ENCODE measurements at regions not wholly inside any gene's neighbourhood (a gene's known extent, or its start where the extent isn't known, plus 50 kb on each side); places are given as distances from the start of the nearest gene placed in this dataset.
"Not testable (repeated sequence)": the region's sequence is repeated elsewhere in the genome, so short reads cannot be mapped to it uniquely, and the experiment has no call there.

- DNase-seq (ENCODE audit: low read depth in 3 of 3, low spot score in 1 of 3) = no peak
Measured at GRCh38 chr2:134009440-134009839, 244.4 kb upstream of the MGAT5 start.

- DNase-seq (ENCODE audit: low read depth in 3 of 3, low spot score in 1 of 3) = not testable (repeated sequence)
Measured at GRCh38 chr2:134009906-134010305, 244.0 kb upstream of the MGAT5 start.

DNA sequence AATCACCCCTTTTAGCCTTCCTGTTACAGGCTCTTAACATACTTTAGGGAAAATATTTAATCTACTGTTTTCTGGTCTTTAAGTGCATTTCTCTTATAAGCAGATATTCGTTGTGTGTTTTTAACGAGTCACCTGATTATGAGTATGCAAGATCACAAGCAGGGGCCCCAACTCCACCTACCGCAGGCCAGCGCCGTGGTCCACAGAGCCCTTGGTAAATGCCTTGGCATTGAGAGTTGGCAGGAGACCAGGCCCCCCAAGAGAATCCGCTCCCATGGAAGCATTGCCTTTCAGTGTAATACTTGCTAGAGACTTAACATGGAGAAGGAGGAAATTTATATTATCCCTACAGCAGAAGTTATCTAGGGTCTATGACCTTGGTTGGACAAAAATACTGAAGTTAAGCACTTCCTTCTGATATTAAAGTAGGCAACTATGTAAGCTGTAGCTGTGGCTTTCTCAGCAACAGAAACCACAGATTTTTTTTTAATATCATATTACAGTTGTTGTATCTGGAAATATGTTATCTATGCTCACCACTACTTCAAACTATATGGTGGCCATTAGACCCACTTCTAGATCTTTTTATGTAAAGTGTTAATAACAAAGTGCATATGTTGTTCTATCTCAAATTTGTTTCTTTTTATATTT lies 241.8 kb upstream of the MGAT5 start:
- DNase-seq (ENCODE audit: low read depth in 3 of 3, low spot score in 1 of 3) = no peak

- no peak for DNase-seq (ENCODE audit: low read depth in 3 of 3, low spot score in 1 of 3)
Measured at GRCh38 chr2:134014196-134014960, 239.5 kb upstream of the MGAT5 start.

- DNase-seq (ENCODE audit: low read depth in 3 of 3, low spot score in 1 of 3) = no peak
Measured at GRCh38 chr2:134019871-134020270, 234.0 kb upstream of the MGAT5 start.

- DNase-seq (ENCODE audit: low read depth in 3 of 3, low spot score in 1 of 3) = no peak
Measured at GRCh38 chr2:134020608-134021007, 233.3 kb upstream of the MGAT5 start.

- DNase-seq (ENCODE audit: low read depth in 3 of 3, low spot score in 1 of 3) = no peak
Measured at GRCh38 chr2:134021830-134022524, 231.9 kb upstream of the MGAT5 start.

DNA sequence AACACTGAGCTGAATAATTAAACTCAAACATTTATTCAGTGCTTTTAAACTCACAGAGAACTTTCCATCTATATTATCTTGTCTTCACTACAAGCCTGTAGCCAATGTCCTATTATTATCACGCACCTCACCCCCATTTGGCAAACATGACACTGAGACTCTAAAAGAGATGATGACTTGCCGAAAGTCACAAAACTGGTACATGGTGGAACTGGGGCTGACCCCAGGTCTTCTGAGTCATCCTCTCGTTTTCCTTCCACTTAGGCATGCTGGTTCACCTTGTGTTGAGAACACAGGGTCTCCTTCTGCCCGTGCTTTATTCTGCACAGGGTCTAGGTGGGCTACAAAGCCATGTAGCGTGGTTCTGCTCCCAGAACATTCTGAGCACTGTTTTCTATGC lies 230.0 kb upstream of the MGAT5 start:
- DNase-seq (ENCODE audit: low read depth in 3 of 3, low spot score in 1 of 3) = no peak

DNA sequence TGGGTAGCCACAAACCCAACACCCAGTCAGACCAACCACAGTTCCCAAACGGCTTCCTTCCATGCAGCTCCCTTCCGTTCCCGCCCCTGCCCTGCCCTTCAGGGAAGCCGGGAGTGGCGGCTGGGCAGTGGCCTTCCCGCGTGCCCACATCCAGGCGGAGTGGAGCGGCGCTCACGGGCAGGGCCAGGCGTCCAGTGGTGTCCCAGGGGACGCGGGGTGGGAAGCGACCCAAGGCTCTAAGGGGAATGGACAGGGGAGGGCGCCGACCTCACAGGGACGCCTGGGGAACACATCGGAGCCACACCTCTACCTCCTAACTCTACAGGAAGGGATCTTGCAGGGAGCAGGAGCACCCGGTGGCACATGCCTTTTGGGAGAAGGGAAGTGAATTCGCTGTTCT lies 225.9 kb upstream of the MGAT5 start:
- no peak for DNase-seq (ENCODE audit: low read depth in 3 of 3, low spot score in 1 of 3)

DNA sequence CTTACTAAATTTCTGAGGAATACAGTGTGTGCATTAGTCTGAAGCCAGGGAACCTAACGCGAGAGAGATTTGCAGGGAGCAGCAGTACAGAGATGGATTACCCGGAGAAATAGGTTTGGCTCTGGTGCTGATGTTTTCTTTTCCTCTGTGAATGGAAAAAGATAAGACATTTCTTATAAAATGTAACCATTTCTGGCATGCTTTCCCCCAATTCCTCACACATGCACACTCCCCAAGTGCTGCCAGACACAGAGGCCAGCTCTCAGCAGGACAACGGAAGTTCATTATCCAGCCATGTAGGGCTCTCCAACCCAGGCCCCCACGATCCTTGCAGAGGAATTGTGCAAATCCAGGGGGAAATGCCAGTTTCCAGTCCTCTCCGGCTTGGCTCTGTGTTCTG lies 224.5 kb upstream of the MGAT5 start:
- DNase-seq (ENCODE audit: low read depth in 3 of 3, low spot score in 1 of 3) = no peak

GRCh38 chr2:134031539-134031938 lies 222.3 kb upstream of the MGAT5 start:
- no peak for DNase-seq (ENCODE audit: low read depth in 3 of 3, low spot score in 1 of 3)

GRCh38 chr2:134035605-134036370 lies 218.1 kb upstream of the MGAT5 start:
- DNase-seq (ENCODE audit: low read depth in 3 of 3, low spot score in 1 of 3) = no peak

DNA sequence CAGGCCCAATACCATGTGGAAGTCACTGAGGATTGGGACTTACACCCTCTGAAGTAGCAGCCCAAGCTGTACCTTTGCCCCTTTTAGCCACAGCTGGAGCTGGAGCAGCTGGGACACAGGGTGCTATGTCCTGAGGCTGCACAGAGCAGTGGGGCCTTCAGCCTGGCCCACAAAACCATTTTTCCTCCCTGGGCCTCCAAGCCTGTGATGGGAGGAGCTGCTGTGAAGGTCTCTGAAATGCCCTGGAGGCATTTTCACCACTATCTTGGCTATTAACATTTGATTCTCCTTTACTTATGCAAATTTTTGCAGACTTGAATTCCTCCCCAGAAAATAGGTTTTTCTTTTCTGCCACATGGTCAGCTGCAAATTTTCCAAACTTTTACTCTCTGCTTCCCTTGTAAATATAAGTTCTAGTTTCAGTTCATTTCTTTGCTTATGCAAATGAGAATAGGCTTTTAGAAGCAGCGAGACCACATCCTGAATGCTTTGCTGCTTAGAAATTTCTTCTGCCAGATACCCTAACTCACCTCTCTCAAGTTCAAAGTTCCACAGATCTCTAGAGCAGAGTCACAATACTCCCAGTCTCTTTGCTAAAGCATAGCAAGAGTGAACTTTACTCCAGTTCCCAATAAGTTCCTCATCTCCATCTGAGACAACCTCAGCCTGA lies 213.8 kb upstream of the MGAT5 start:
- no peak for DNase-seq (ENCODE audit: low read depth in 3 of 3, low spot score in 1 of 3)

GRCh38 chr2:134040626-134041172 lies 213.2 kb upstream of the MGAT5 start:
- not testable (repeated sequence) for DNase-seq (ENCODE audit: low read depth in 3 of 3, low spot score in 1 of 3)

DNA sequence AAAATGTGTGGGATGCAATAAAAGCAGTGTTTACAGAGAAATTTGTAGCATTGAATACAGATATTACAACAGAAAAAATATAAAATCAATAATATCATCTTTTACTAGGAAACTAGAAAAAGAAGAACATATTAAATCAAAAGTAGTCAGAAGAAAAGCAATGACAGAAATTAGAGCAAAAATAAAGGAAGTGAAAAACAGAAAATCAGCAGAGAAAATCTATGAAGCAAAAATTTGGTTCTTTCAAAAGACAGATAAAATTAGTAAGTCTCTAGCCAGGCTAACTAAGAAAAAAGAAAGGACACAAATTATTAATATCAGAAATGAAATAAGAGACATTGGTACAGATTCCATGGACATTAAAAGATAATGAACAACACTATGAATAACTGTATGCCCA lies 212.0 kb upstream of the MGAT5 start:
- DNase-seq (ENCODE audit: low read depth in 3 of 3, low spot score in 1 of 3) = no peak

- DNase-seq (ENCODE audit: low read depth in 3 of 3, low spot score in 1 of 3) = not testable (repeated sequence)
Measured at GRCh38 chr2:134043028-134043427, 210.8 kb upstream of the MGAT5 start.

- DNase-seq (ENCODE audit: low read depth in 3 of 3, low spot score in 1 of 3) = no peak
Measured at GRCh38 chr2:134052173-134052572, 201.7 kb upstream of the MGAT5 start.

GRCh38 chr2:134056173-134056572 lies 197.7 kb upstream of the MGAT5 start:
- no peak for DNase-seq (ENCODE audit: low read depth in 3 of 3, low spot score in 1 of 3)

DNA sequence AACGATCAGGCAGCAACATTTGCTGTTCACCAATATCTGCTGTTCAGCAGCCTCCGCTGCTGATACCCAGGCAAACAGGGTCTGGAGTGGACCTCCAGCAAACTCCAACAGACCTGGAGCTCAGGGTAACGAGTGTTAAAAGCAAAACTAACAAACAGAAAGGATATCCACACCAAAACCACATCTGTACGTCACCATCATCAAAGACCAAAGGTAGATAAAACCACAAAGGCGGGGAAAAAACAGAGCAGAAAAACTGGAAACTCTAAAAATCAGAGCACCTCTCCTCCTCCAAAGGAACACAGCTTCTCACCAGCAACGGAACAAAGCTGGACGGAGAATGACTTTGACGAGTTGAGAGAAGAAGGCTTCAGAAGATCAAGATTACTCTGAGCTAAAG lies 192.8 kb upstream of the MGAT5 start:
- DNase-seq (ENCODE audit: low read depth in 3 of 3, low spot score in 1 of 3) = not testable (repeated sequence)

DNA sequence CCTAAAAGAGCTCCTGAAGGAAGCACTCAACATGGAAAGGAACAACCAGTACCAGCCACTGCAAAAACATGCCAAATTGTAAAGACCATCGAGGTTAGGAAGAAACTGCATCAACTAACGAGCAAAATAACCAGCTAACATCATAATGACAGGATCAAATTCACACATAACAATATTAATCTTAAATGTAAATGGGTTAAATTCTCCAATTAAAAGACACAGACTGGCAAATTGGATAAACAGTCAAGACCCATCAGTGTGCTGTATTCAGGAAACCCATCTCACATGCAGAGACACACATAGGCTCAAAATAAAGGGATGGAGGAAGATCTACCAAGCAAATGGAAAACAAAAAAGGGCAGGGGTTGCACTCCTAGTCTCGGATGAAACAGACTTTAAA lies 191.6 kb upstream of the MGAT5 start:
- DNase-seq (ENCODE audit: low read depth in 3 of 3, low spot score in 1 of 3) = not testable (repeated sequence)

DNA sequence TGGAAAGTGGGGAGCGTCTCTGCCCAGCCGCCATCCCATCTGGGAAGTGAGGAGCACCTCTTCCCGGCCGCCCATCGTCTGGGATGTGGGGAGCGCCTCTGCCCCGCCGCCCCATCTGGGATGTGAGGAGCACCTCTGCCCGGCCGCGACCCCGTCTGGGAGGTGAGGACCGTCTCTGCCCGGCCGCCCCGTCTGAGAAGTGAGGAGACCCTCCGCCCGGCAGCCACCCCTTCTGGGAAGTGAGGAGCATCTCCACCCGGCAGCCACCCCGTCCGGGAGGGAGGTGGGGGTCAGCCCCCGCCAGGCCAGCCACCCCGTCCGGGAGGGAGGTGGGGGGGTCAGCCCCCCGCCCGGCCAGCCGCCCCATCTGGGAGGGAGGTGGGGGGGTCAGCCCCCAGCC lies 190.0 kb upstream of the MGAT5 start:
- DNase-seq (ENCODE audit: low read depth in 3 of 3, low spot score in 1 of 3) = not testable (repeated sequence)

Data from stimulated activated CD4-positive, alpha-beta T cell treated with anti-CD3 and anti-CD28 coated beads, TNF-alpha, amount 100 ng/mL, for 1 hour (primary cell).